GM18511 (cell line): ENCODE measurements at regions not wholly inside any gene's neighbourhood (a gene's known extent, or its start where the extent isn't known, plus 50 kb on each side); places are given as distances from the start of the nearest gene placed in this dataset.

Source experiments
- ATAC-seq: cut with Tn5 transposase; IDR thresholded peaks from one replicate; pipeline ENCODE4 v1.9.1; 2021; ENCODE audit warnings: mild to moderate bottlenecking, moderate library complexity; ENCODE audit not compliant: unreplicated experiment

DNA sequence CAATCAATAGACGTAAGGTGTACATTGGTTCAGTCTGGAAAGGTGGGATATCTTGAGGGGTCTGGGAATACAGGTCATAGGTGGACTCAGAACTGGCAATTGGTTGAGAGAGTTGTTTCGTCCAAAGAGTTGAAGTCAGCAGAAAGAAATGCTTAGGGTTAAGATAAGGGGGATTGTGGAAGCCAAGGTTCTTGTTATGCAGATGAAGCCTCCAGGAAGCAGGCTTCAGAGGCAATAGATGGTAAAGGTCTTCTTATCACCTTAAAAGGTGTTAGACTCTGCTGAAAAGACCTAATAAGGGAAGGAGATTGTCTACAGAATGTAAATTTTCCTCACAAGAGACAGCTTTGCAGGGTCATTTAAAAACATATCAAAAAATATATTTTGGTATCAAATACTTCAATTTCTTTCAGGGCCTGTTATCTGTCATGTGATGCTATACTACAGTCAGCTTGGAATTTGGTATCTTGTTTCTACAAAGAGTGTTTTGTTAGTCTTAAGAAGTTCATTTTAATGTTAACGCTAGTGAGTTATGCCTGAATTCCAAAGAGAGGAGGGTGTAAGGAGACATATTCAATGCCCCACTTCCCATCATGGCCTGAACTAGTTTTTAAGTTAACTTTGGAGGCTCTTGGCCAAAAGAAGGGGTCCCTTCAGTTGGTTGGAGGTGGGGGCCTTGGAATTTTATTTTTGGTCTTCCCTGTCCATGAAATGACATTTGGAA, 378.2 kb upstream of the ROBO2 start:
- ATAC-seq, result no peak

GRCh38 chr3:76664816-76665215, 375.1 kb upstream of the ROBO2 start:
- ATAC-seq, result no peak

GRCh38 chr3:76668653-76669052, 371.2 kb upstream of the ROBO2 start:
- no peak for ATAC-seq

- ATAC-seq, result no peak
Measured at GRCh38 chr3:76669322-76669721, 370.6 kb upstream of the ROBO2 start.

- ATAC-seq, result no peak
Measured at GRCh38 chr3:76673171-76673570, 366.7 kb upstream of the ROBO2 start.

- no peak for ATAC-seq
Measured at GRCh38 chr3:76679541-76679940, 360.4 kb upstream of the ROBO2 start.

DNA sequence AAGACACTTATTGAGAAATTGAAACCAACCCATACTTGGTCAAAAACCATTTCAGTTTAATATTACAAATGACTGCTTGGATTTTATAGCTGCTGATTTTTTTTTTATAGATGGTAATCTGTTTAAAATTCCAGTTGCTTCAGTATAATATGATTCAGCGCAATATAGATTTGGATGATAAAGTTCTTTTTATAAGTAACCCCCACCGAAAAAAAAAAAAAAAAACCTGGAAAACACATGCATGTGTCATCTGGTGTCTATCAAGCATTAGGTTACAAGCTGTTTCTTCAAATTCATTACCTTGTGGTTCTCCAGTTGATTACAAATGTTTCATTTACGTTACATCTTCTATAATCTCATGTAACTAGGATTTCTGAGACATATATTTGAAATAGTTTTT, 356.6 kb upstream of the ROBO2 start:
- ATAC-seq, result no peak

GRCh38 chr3:76684946-76685345, 355.0 kb upstream of the ROBO2 start:
- no peak for ATAC-seq

DNA sequence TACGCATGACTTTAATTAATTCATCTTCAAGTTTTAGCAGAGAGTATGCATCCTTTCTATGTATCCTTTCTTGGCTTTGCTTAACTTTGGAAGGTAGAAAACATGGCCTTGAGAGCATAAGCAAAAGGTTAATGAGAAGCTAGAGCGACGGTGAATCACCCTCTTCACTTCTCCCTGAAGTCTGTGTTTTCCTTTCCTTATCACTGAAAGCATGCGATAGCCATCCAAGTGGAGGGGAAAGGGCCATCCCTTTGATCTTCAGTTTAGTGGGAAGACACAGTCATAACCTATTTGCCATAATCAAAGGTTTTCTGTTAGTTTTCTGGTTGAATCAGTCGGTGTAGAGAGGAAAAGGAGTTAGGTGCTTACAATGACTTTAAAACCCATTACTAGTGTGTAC, 354.0 kb upstream of the ROBO2 start:
- no peak for ATAC-seq

GRCh38 chr3:76687019-76687418, 352.9 kb upstream of the ROBO2 start:
- no peak for ATAC-seq

DNA sequence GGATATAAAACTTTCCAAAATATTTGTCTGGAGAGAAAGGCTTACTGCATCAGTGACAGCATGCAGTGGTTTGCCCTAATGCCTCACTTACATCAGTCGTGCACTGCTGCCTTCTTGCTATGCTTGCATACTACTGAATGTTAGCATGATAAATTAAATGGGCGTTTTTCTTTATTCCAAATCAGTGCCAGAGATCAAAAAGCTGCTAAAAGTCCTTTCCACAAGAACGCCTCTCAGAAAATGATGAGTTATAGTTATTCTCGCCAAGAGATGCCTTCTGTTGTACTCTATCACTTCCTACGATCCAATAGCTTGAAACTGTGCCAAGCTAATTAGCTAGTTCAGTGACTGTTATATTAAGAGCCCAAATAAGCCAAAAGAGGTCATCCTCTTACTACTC, 345.8 kb upstream of the ROBO2 start:
- no peak for ATAC-seq

DNA sequence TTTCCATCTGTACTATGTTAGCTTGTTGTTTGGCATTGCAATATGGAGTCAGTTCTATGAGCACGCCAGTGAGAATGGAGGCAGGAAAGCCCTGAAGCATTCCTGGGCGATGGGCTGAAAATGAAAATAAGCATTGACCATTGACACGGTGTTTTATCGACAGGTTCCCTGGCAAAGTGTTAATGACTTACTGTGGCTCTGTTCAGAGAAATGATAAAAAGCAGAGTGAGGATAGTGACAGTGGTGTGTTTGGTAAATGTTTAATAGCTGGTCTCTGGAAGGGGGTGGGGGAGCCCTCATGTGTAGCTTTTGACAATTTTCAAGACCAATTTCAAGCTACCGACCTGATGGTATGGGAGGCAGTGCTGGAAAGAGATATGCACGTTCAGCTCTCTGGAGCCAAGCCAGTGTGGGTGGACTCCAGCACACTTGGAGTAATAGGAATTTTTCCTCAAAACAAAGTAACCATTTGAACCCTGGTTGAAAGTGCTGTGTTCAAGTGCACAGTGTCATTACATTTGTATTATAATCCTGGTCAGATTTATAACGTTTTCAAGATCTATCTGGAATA, 341.7 kb upstream of the ROBO2 start:
- no peak for ATAC-seq

GRCh38 chr3:76699846-76700245, 340.1 kb upstream of the ROBO2 start:
- ATAC-seq, result no peak

GRCh38 chr3:76700323-76700722, 339.6 kb upstream of the ROBO2 start:
- ATAC-seq, result no peak

DNA sequence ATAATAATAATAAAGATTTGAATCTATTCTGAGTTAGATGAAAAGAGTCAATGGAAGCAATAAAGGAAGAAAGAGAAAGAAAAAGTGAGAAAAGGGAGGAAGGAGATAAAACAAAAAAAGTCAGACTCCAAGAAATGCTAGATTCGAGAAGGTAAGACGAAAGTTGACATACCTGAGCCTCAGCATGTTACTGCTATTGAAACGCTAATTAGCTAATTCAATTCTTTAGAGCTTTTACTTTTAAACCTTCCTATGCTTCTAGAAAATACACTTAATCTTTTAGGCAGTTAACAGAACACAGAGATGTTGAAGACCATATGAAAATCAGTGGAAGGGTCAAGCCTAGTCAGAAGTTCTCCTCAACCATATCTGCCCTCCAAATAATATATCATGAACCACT, 337.2 kb upstream of the ROBO2 start:
- ATAC-seq, result no peak

DNA sequence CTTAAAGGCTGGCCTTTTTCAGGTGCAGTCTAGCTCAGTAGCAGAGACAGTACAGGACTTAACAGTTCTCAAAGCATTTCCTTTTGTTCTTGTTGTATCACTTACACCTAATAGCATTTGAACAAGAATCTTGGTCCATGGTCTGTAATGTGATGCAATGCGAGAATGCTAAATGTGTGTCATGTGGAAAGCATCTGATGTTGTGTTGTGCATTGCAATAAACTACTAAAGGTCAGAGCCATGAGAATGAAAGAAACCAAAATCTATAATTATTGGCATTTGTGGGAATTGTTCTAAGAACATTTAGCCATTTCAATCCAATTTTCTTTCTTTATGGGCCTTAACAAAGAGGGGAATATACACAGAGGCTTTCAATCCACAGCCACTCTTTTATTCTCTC, 324.5 kb upstream of the ROBO2 start:
- ATAC-seq, result no peak

DNA sequence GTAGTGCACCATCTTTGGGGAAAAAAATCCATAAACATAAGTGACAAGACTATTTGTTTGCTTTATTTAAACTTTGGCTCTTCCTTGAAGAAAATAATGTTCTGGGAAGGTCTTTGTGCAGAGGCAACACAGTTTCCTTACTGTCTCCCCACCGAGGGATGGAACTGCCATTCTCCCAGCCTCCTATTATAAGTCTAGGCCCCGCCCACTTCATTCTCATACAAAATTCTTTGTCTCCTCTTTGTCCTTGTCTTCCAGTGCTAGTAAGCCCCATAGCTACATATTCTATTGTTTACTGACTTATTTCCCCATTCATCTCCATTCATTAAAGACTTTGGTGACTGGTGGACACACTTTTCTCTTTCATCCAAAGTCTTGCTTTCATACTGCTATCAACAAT, 316.5 kb upstream of the ROBO2 start:
- no peak for ATAC-seq

DNA sequence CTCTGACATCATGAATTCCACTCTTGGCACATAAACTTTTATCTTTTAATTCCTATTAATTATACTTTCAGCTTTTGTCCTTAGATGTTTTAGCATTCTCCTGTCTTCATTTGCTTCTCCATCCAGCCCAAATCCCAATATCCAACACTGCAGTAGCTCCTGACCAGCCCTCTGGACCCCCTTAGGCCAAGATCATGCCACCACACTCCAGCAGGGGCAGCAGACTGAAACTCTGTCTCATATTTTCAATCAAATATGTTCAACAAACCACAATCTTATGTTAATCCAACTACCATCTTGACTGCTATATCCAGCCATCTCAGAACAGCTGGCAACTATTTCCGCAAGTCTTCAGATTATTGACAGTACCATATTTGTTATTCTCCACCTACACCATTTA, 315.8 kb upstream of the ROBO2 start:
- no peak for ATAC-seq

DNA sequence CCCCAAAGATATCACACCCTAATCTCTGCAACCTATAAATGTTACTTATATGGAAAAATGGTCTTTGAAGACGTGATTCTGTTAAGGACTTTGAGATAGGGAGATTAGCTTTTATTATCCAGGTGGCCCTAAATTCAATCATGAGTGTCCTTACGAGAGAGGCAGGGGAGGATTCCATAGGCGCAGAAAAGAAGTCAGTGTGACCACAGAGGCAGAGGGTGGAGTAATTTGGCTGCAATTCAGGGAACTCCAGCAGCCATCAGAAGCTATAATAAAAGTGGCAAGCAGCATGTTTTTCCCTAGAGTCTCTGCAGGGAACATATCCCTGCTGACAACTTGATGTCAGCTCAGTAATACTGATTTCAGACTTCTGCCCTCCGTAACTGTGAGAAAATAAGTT, 315.2 kb upstream of the ROBO2 start:
- ATAC-seq, result no peak

GRCh38 chr3:76726034-76726433, 313.9 kb upstream of the ROBO2 start:
- ATAC-seq, result no peak

DNA sequence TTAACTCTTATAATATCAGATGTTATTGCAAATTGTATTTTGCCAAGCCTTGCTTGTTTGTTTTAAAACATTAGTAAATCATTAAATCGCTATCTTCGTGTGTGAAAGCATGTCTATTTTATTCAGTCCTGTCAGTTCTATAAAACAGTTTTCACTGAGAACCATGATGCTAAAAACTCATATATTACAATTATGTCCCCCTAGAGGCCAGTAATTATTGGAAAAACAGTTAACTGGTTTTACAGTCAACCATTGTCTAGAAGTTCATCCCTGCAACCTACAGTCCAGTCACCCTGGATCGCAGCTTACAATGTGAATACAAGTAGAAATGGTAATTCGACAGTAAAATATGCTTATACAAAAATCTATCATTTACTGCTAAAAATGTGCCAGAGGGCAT, 311.5 kb upstream of the ROBO2 start:
- no peak for ATAC-seq

- no peak for ATAC-seq
Measured at GRCh38 chr3:76731471-76731870, 308.4 kb upstream of the ROBO2 start.
